Activated CD4-positive, alpha-beta T cell treated with anti-CD3 and anti-CD28 coated beads, Interleukin-2, amount 50 U/mL, for 24 hours (primary cell): ENCODE measurements at regions not wholly inside any gene's neighbourhood (a gene's known extent, or its start where the extent isn't known, plus 50 kb on each side); places are given as distances from the start of the nearest gene placed in this dataset.
"Not testable (repeated sequence)": the region's sequence is repeated elsewhere in the genome, so short reads cannot be mapped to it uniquely, and the experiment has no call there.

ENCODE experiments used
- DNase-seq, 2 donors: peaks; one replicate each; pipeline ENCODE4 v3.0.0-alpha.2; 2020; ENCODE audit warnings: low read depth in 1 of 2, low spot score in 1 of 2

DNA sequence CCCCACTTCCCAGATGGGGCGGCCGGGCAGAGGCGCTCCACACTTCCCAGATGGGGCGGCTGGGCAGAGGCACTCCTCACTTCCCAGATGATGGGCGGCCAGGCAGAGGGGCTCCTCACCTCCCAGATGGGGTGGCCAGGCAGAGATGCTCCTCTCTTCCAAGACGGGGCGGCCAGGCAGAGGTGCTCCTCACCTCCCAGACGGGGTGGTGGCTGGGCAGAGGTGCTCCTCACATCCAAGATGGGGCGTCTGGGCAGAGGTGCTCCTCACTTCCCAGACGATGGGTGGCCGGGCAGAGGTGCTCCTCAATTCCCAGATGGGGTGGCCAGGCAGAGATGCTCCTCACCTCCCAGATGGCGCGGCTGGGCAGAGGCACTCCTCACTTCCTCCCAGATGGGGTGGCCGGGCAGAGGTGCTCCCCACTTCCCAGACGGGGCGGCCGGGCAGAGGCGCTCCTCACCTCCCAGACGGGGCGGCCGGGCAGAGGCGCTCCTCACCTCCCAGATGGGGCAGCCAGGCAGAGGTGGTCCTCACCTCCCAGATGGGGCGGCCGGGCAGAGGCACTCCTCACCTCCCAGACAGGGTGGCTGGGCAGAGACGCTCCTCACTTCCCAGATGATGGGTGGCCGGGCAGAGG lies 275.2 kb downstream of the LIPI start:
- DNase-seq, result not testable (repeated sequence)

DNA sequence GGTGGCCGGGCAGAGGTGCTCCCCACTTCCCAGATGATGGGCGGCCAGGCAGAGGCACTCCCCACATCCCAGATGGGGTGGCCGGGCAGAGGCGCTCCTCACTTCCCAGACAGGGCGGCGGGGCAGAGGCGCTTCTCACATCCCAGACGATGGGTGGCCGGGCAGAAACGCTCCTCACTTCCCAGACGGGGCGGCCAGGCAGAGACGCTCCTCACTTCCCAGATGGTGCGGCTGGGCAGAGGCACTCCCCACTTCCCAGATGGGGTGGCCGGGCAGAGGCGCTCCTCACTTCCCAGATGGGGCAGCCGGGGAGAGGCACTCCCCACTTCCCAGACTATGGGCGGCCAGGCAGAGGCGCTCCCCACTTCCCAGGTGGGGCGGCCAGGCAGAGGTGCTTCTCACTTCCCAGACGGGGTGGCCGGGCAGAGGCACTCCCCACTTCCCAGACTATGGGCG lies 275.8 kb downstream of the LIPI start:
- not testable (repeated sequence) for DNase-seq

DNA sequence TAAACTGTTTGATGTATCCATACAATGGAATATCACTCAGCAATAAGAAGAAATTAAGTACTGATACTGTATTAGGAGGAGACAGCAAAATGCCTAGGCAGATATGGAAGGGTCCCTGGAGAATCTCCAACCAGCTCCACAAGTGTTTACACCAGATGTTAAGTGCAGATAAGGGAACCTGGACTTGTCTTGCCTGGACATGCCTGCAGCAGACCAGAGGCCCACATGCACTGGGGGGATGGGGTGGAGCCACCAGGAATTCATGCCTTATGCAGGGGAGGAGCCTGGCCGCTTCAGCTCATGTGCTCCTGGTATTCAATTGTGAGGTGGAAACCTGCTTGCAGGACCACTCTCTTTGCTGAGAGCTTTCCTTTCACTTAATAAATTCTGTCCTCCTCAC lies 287.6 kb downstream of the LIPI start:
- not testable (repeated sequence) for DNase-seq

DNA sequence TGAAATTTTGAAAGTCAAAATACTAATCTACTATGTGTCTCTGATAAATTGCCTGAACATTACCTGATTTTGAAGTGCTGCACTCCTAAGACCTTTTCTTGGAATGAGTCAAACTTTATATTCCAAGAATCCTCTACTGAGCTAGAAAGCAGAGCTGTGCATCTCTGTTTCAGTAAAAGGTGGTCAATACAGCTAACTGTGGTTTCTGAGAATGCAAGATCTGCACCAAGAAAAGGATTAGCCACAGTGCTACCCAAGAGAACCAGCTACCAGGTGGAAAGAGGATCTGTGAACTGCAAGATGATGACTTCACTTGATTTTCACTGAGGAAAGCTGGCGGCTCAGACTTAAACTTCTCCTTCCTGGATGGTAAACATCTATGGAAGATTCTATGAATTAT lies 289.3 kb downstream of the LIPI start:
- DNase-seq, result not testable (repeated sequence)

DNA sequence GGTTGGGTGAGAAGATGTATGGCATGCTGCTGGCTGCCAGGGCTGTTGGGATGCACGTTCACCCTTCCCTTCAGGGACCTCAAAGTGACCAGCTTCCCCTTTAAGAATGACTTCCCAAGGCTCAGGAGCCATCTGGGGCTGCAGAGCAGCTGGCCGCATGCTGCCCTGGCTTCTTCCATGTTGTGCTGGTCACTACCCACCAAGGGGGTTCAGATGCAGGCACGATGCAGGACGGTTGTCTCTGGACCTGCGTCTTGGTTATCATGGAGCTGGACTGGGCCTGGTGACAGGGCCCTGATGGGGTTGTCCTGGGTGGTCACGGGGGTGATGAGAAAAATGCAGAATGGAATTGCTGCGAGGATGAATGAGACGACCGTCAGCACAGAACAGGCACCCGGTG lies 297.8 kb downstream of the POTED start:
- not testable (repeated sequence) for DNase-seq

DNA sequence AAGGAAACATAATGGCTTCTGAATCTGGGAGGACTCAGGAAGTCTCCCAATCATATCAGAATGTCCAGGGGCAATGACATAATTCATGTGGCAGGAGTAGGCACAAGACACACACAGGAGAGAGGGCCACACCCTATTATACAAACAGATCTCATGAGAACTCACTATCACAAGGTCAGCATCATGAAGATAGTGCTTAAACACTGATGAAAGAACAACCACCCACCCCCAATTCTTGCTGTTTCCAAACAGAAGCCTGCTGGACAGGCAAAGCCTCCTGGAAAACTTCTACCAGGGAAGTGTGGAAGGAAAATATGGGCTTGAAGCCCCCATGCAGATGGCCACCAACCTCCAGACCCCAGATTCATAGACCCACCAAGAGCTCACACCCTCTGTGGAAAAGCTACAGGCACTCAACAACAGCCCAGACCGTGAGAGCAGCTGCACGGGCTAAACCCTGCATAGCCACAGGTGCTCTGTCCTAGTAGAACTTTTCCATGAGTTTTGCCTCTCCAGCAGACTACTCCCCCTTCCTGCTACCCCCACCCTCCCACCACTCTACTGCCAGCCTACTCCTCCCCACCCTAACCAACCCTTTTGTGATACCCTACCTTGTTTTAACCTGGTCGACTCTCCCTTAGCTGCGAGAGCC lies 287.1 kb downstream of the POTED start:
- not testable (repeated sequence) for DNase-seq

DNA sequence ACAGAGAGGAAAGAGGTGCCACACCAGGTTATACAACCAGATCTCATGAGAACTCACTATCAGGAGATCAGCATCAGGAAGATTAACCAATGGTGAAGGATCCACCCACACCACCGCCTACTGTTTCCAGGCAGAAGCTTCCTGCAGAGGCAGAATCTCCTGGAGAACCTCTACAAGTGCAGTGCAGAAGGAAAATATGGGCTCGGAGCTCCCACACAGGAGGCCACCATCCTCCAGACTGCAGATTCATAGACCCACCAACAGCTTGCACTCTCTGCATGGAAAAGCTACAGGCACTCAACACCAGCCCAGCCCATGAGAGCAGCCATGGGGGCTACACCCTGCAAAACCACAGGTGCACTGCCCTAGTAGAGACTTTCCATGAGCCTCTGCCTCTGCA lies 284.0 kb downstream of the POTED start:
- not testable (repeated sequence) for DNase-seq

DNA sequence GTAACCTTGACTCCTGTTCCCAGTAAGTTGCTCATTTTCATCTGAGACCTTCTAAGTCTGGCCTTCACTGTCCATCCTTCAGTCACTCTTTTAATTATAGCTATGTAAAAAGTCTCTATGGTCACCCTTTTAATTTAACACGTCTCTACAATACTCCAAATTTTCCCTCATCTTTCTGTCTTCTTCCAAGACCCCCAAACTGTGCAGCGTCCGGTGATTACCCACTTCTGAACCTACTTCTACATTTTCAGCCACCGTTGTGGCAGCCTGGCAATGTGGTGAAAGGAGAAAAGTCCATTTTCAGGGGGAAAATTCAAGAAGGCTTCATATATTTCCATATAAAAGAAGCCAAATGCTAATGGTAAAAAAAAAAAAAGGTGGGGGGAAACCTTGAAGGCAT lies 283.4 kb downstream of the POTED start:
- DNase-seq, result not testable (repeated sequence)

DNA sequence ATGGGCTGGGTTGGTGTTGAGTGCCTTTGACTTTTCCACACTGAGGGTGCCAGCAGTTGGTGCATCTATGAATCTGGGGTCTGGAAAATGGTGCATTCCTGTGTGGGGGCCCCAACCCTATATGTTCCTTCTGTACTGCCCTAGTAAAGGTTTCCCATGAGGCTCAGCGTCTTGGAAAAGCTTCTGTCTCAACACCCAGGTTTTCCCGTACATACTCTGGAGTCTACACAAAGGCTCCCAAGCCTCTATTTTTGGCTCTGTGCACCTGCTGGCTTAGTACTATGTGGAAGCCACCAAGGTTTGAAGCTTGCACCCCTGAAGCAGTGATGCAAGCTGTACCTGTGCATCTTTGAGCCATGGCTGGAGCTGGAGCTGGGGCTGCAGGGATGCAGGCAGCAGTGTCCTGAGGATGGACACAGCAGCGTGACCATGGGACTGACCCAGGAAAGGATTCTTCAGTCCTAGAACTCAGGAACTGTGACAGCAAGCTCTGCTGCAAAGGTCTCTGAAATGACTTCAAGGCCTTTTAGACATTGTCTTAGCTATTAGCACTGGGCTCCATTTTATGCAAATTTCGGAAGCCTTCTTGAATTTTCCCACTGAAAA lies 282.7 kb downstream of the POTED start:
- DNase-seq, result not testable (repeated sequence)

DNA sequence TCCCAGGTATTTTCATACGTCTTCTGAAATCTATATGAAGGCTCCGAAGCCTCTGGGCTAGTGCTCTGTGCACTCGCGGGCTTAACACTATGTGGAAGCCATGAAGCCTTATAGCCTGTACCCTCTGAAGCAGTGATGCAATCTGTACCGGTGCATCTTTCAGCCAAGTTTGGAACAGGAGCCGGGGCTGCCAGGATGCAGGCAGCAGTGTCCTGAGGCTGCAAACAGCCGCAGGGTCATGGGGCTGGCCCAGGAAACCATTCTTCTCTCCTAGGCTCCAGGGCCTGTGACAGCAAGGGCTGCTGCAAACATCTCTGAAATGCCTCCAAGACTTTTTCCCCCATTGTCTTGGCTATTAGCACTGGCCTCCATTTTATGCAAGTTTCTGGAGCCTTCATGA lies 279.6 kb downstream of the POTED start:
- not testable (repeated sequence) for DNase-seq

DNA sequence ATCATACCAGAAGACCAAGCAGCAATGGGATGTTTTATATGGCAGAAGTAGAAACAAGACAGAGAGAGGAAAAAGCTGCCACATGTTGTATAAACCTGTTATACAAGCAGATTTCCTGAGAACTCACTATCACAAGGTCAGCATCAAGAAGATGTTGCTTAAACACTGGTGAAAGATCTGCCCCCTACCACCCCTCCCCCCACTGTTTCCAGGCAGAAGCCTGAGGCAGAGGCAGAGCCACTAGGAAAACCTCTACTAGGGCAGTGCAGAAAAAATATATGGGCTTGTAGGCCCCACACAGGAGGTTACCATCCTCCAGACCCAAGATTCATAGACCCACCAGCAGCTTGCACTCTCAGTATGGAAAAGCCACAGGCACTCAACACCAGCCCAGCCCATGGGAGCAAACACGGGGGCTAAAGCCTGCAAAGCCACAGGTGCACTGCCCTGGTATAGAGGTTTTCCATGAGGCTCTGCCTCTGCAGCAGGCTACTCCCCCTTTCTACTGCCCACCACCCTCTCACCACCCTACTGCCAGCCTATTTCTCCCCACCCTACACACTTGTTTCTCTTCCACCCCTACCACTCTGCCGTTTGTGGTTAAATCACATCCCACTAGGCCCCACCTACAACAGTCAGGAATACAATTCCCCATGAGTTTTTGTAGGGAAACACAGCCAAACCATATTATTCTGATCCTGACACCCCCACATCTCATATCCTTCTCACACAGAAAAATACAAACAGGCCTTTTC lies 274.2 kb downstream of the POTED start:
- not testable (repeated sequence) for DNase-seq

DNA sequence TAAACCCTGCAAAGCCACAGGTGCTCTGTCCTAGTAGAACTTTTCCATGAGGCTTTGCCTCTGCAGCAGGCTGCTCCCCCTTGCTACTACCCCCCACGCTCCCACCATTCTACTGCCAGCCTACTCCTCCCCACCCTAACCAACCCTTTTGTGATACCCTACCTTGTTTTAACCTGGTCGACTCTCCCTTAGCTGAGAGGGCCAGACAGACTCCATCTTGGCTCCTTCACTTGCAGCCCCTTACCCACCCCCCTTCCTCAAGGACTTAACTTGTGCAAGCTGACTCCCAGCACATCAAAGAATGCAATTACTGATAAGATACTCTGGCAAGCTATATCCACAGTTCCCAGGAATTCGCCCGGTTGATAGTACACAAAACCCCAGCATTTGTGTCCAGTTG lies 267.9 kb downstream of the POTED start:
- not testable (repeated sequence) for DNase-seq

DNA sequence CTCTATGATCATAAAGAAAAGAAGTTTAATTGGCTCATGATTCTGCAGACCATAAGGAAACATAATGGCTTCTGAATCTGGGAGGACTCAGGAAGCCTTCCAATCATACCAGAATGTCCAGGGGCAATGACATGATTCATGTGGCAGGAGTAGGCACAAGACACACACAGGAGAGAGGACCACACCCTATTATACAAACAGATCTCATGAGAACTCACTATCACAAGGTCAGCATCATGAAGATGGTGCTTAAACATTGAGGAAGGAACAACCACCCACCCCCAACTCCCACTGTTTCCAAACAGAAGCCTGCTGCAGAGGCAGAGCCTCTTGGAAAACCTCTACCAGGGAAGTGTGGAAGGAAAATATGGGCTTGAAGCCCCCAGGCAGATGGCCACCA lies 267.4 kb downstream of the POTED start:
- not testable (repeated sequence) for DNase-seq

DNA sequence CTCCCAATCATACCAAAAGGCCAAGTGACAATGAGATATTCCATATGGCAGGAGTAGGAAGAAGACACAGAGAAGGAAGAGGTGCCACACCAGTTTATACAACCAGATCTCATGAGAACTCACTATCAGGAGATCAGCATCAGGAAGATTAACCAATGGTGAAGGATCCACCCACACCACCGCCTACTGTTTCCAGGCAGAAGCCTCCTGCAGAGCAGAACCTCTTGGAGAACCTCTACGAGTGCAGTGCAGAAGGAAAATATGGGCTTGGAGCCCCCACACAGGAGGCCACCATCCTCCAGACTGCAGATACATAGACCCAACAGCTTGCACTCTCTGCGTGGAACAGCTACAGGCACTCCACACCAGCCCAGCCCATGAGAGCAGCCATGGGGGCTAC lies 264.4 kb downstream of the POTED start:
- DNase-seq, result not testable (repeated sequence)

DNA sequence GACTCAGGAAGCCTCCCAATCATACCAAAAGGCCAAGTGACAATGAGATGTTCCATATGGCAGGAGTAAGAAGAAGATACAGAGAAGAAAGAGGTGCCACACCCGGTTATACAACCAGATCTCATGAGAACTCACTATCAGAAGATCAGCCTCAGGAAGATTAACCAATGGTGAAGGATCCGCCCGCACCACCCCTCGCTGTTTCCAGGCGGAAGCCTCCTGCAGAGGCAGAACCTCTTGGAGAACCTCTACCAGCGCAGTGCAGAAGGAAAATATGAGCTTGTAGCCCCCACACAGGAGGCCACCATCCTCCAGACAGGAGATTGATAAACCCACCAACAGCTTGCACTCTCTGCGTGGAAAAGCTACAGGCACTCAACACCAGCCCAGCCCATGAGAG lies 245.1 kb downstream of the POTED start:
- no peak for DNase-seq

DNA sequence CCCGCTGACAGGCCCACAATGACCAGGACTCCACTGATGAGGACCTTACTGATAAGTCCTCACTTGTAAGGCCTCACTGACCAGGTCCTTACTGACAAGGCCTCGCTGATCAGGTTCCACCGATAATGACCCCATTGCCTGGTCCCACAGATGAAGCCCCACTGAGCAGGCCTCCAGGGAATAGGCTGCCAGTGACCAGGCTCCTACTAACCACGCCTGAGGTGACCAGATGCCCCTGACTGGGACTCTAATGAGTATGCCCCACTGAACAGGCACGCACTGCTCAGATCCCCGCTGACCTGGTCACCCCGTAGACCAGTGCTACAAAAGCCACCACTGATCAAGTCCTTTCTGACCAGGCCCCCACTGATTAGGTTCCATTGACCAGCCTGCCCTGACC lies 241.2 kb downstream of the POTED start:
- not testable (repeated sequence) for DNase-seq

DNA sequence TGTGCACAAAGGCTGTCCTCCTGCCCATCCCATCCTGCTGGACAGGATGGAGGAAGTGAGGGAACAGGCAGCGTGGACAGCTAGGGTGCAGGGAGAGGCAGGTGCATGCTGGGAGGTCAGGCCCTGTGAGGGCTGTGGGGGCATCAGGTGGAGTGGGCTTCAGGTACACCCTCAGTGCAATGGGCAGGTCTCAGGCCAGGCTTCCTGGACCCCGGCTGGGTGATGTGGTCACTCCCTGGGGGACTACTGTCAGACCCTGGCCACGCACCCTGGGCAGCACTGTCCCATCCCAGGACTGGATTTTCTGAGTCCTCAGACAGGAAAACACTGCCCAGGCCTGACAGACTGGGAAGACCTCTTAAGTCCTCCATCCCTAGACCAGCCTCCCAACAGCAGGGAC lies 239.9 kb downstream of the POTED start:
- DNase-seq, result not testable (repeated sequence)

DNA sequence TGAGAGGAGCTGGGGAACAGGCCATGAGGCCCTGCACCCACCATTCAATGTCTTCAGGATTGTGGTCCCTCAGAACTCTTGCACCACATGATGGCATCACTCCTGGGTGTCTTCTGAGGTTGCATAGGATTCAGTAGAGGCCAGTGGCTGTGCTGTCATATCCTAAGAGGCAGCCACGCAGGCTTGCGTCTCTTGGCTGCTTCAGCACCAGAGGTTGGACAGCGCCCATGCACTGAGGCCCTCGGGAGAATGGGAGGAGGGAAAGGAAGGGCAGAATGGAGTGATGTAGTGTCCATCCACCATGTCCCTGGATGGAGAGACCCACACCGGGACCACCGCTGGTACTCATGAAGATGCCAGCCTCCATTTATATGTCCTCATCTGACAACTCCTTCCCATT lies 237.1 kb downstream of the POTED start:
- DNase-seq, result not testable (repeated sequence)

DNA sequence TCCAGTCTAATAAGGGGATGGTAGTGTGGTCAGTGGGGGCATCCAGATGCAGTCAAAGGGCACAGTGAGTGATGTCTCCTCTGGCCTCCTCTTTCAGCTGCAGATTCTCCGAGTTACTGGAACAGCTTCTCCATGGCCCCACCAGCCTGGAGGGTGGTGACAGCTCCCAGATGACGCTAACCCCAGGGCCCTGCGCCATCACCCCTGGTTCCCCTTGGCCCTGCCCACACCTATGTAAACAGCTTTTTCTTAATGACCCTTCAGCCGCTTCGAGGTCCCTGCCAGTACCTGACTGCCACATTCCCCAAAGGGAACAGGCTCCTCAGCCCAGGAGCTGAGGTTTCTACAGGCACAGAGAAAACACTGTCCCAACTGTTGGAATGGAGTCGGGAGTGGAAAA lies 235.0 kb downstream of the POTED start:
- not testable (repeated sequence) for DNase-seq

DNA sequence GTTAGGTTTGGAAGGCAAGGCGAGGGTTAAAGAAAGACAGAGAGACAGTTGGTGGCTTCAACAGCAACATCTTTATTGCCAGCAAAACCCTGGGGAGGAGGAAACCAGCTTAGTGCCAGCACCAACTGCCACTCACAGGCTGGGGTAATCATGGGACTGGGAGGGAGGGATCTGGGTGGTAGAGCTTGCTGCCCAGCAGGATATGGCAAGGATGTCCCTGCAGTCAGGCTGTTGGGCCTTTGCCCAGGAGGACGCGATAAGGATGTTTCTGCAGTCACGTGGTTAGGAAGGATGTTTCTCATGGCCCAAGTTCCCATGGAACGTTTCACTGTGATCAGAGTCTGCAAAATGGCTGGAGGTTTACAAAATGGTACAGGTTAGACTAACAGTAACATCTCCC lies 233.5 kb downstream of the POTED start:
- not testable (repeated sequence) for DNase-seq

DNA sequence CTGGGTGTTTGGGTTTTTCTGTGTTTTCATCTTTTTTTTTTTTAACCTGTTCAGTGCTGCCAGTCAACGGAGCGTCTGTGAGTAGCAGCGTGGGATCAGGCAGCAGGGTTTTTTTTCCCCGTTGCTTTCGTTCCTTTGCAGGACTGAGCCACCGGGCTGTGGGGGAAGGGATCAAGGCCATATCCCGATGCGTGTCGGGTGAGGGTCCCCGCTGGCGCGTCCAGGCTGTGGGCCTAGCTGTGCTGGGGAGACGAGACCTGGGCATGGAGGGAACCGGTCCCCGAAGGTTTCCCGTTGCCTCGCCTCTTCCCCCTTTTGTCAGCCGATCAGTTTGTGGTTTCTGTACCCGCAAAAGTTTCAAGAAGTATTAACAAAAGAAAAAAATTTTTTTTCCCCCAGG lies 218.1 kb downstream of the POTED start:
- DNase-seq, result not testable (repeated sequence)

DNA sequence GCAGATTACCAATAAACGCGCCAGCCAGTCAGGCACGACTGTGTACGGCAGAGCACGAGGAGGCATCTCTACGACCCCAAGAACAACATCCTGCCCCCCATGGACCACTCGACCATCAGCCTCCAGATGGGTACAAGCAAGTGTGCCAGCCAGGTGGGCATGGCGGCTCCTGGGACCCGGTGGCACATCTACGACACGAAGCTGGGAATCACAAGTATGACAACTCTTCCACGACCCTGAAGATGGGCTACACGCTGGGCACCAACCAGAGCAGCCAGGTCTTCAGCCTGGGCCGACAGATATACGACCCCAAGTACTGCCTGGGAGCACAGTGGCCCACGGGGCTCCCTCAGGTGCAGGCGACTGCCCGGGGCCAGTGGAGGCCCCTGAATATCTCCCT lies 217.6 kb downstream of the POTED start:
- DNase-seq, result no peak
